A549 (cell line): ENCODE measurements at regions not wholly inside any gene's neighbourhood (a gene's known extent, or its start where the extent isn't known, plus 50 kb on each side); places are given as distances from the start of the nearest gene placed in this dataset.

Experiments
- ATAC-seq, 2 experiments: fragments of 200-7000 bp in 1 of 2; fragments of >200 bp in 1 of 2; cut with Nextera tagmentation in 1 of 2; cut with Tn5 transposase in 1 of 2; 3 replicates each; pipeline versions ENCODE4 v1.8.0 to v1.9.1; 2018 to 2020; ENCODE audit warnings: mild to moderate bottlenecking in 1 of 2, moderate library complexity in 1 of 2
- CTCF ChIA-PET: fragments of 300-600 bp; sonication (Branson Sonifier 250); formaldehyde crosslinking; extraction: SDS; loops from one replicate; lab custom pipeline; 2021; ENCODE audit warnings: antibody characterized with exemption, inconsistent platforms; lab: Yijun Ruan, JAX
- POLR2A ChIA-PET: fragments of 350-600 bp; formaldehyde crosslinking; extraction: SDS; loops from one replicate; lab custom pipeline; 2021; ENCODE audit warnings: antibody characterized with exemption, inconsistent platforms; lab: Yijun Ruan, JAX
- DNase-seq, 2 experiments: peaks; one replicate each; pipeline versions ENCODE4 v3.0.0 to v3.0.0-alpha.2; 2011 to 2016; ENCODE audit warnings: low read depth in 1 of 2, low spot score in 1 of 2
- FAIRE-seq: peaks from 2 replicates; lab custom pipeline; 2011; peaks lifted over from hg19 to GRCh38; lab: Jason Lieb, UNC
- H3K27ac ChIP-seq, 2 experiments: fragments of >200 bp; sonication (Bioruptor Twin); formaldehyde crosslinking; 3 replicates each; pipeline ENCODE4 v1.5.1; 2016 to 2017
- H3K4me1 ChIP-seq: fragments of >200 bp; sonication (Bioruptor Twin); formaldehyde crosslinking; 3 replicates; pipeline ENCODE4 v1.6.1; 2016
- H3K4me2 ChIP-seq: fragments of >200 bp; sonication (Bioruptor Twin); formaldehyde crosslinking; 3 replicates; pipeline ENCODE4 v1.6.1; 2016
- H3K4me3 ChIP-seq: fragments of >200 bp; sonication (Bioruptor Twin); formaldehyde crosslinking; 3 replicates; pipeline ENCODE4 v1.5.1; 2016
- H3K9me3 ChIP-seq: fragments of >200 bp; sonication (Bioruptor Twin); formaldehyde crosslinking; 3 replicates; pipeline ENCODE4 v1.6.1; 2016
- BHLHE40 ChIP-seq: IDR thresholded peaks from 2 replicates; pipeline ENCODE4 v1.6.1; 2012; ENCODE audit warnings: low read depth, low read length, inconsistent platforms
- CEBPB ChIP-seq, 2 experiments: fragments of >200 bp in 1 of 2; sonication (Bioruptor Twin) in 1 of 2; formaldehyde crosslinking in 1 of 2; IDR thresholded peaks; 2 replicates each; pipeline ENCODE4 v1.6.1; 2012 to 2016
- CHD2 ChIP-seq: fragments of 150-350 bp; IDR thresholded peaks from 2 replicates; pipeline ENCODE4 v1.6.1; 2014; ENCODE audit warnings: low read length; ENCODE audit not compliant: partially characterized antibody
- CHD4 ChIP-seq: fragments of 200-600 bp; sonication (generic); IDR thresholded peaks from 2 replicates; pipeline ENCODE4 v1.6.1; 2016; ENCODE audit warnings: antibody characterized with exemption, mild to moderate bottlenecking, borderline replicate concordance
- EHF ChIP-seq: fragments of 250-450 bp; sonication (Bioruptor Pico); IDR thresholded peaks from 2 replicates; pipeline ENCODE4 v1.5.0; 2020; ENCODE audit warnings: mild to moderate bottlenecking
- EHMT2 ChIP-seq: fragments of 200-600 bp; sonication (generic); IDR thresholded peaks from 2 replicates; pipeline ENCODE4 v1.6.1; 2016; ENCODE audit warnings: antibody characterized with exemption, low read depth, mild to moderate bottlenecking, moderate library complexity
- EP300 ChIP-seq, 2 experiments: fragments of >200 bp; sonication (Bioruptor Twin); formaldehyde crosslinking; IDR thresholded peaks; 2 replicates in 1 of 2; 3 replicates in 1 of 2; pipeline ENCODE4 v1.6.1; 2016 to 2017
- ESRRA ChIP-seq: fragments of 150-350 bp; IDR thresholded peaks from 2 replicates; pipeline ENCODE4 v1.6.1; 2014; ENCODE audit warnings: mild to moderate bottlenecking, low read length, borderline replicate concordance
- GATA3 ChIP-seq: IDR thresholded peaks from 2 replicates; pipeline ENCODE4 v1.6.1; 2012; ENCODE audit warnings: borderline replicate concordance
- HDAC2 ChIP-seq: fragments of 200-600 bp; sonication (generic); IDR thresholded peaks from 2 replicates; pipeline ENCODE4 v1.6.1; 2016
- HEYL ChIP-seq: fragments of 250-450 bp; sonication (Bioruptor Pico); IDR thresholded peaks from 2 replicates; pipeline ENCODE4 v1.8.0; 2021; ENCODE audit warnings: mild to moderate bottlenecking, moderate library complexity
- HOXA7 ChIP-seq: fragments of 250-450 bp; sonication (Bioruptor Pico); IDR thresholded peaks from 2 replicates; pipeline ENCODE4 v1.5.0; 2020; ENCODE audit warnings: mild to moderate bottlenecking, moderate library complexity
- HOXB13 ChIP-seq: fragments of 250-450 bp; sonication (Bioruptor Pico); IDR thresholded peaks from 2 replicates; pipeline ENCODE4 v1.5.0; 2020; ENCODE audit warnings: low read depth, mild to moderate bottlenecking, moderate library complexity
- JUNB ChIP-seq: fragments of >200 bp; sonication (Bioruptor Twin); formaldehyde crosslinking; IDR thresholded peaks from 2 replicates; pipeline ENCODE4 v1.6.1; 2016
- MAX ChIP-seq: IDR thresholded peaks from 2 replicates; pipeline ENCODE4 v1.6.1; 2012
- NFE2L2 ChIP-seq: fragments of 150-350 bp; conservative IDR thresholded peaks from 2 replicates; pipeline ENCODE4 v1.6.1; 2014; ENCODE audit warnings: low read length
- NPAS2 ChIP-seq: fragments of 250-450 bp; sonication (Bioruptor Pico); IDR thresholded peaks from 2 replicates; pipeline ENCODE4 v1.8.0; 2022; ENCODE audit warnings: mild to moderate bottlenecking, moderate library complexity, borderline replicate concordance
- PHF8 ChIP-seq: fragments of 200-600 bp; sonication (generic); IDR thresholded peaks from 2 replicates; pipeline ENCODE4 v1.6.1; 2016; ENCODE audit warnings: low read depth, mild to moderate bottlenecking, antibody characterized with exemption, moderate library complexity, borderline replicate concordance
- POLR2A ChIP-seq: IDR thresholded peaks from 2 replicates; pipeline ENCODE4 v1.6.1; 2012; ENCODE audit warnings: mild to moderate bottlenecking, low read length
- POLR2AphosphoS2 ChIP-seq: conservative IDR thresholded peaks from 2 replicates; pipeline ENCODE4 v1.6.1; 2012; ENCODE audit warnings: low read length, improper control_type of control experiment, inconsistent platforms
- RAD21 ChIP-seq, 2 experiments: fragments of >200 bp in 1 of 2; sonication (Bioruptor Twin) in 1 of 2; formaldehyde crosslinking in 1 of 2; IDR thresholded peaks in 1 of 2; conservative IDR thresholded peaks in 1 of 2; 2 replicates in 1 of 2; 3 replicates in 1 of 2; pipeline ENCODE4 v1.6.1; 2012 to 2018; ENCODE audit warnings: inconsistent platforms in 1 of 2
- RARB ChIP-seq: fragments of 250-450 bp; sonication (Bioruptor Pico); IDR thresholded peaks from 2 replicates; pipeline ENCODE4 v1.8.0; 2021; ENCODE audit warnings: mild to moderate bottlenecking, moderate library complexity
- RCOR1 ChIP-seq: fragments of 150-350 bp; IDR thresholded peaks from 2 replicates; pipeline ENCODE4 v1.6.1; 2014; ENCODE audit warnings: antibody characterized with exemption, low read length, low read depth
- SMC3 ChIP-seq: fragments of >200 bp; sonication (Bioruptor Twin); formaldehyde crosslinking; IDR thresholded peaks from 3 replicates; pipeline ENCODE4 v1.6.1; 2018; ENCODE audit warnings: inconsistent platforms
- TFCP2L1 ChIP-seq: fragments of 250-450 bp; sonication (Bioruptor Pico); IDR thresholded peaks from 2 replicates; pipeline ENCODE4 v1.5.0; 2021; ENCODE audit warnings: mild to moderate bottlenecking
- ZC3H11A ChIP-seq: fragments of 450-650 bp; IDR thresholded peaks from 2 replicates; pipeline ENCODE4 v1.6.1; 2014; ENCODE audit warnings: antibody characterized with exemption, mild to moderate bottlenecking
- ZNF302 ChIP-seq: fragments of 250-450 bp; sonication (Bioruptor Pico); IDR thresholded peaks from 2 replicates; pipeline ENCODE4 v1.9.0; 2021; ENCODE audit warnings: inconsistent platforms, mild to moderate bottlenecking, moderate library complexity
- WGBS: methylation state at CpG from one replicate; pipeline ENCODE4 v1.1.6; 2017; ENCODE audit errors: missing lambda C conversion rate; 5-methylcytosine and 5-hydroxymethylcytosine counted together
- TF ChIP-seq, protein P1 (sequence below): fragments of 150-350 bp; IDR thresholded peaks from 2 replicates; pipeline ENCODE4 v1.6.1; 2014; ENCODE audit warnings: low read depth, mild to moderate bottlenecking, low read length
- TF ChIP-seq, protein P2 (sequence below): fragments of >200 bp; sonication (Bioruptor Twin); formaldehyde crosslinking; IDR thresholded peaks from 3 replicates; pipeline ENCODE4 v1.5.1; 2016

- Histone ChIP-seq H3K4me3 (no peak overlapping the region), H3K4me2 (no peak overlapping the region), H3K27ac (no peak overlapping the region), H3K9me3 (no peaks in the 10 kb centered on the region), H3K4me1 (no peaks in the 10 kb centered on the region)
- ATAC-seq (no peak), FAIRE-seq (no peak), DNase-seq (no peak)
- 2% methylated on average over 4 of the region's 4 CpGs for WGBS
- ChIA-PET POLR2A (no interaction called here), CTCF (interaction anchor here (0.9 kb wide), 1 partner anchor 10 kb away, joined by 4 read pairs; no protein-coding TSS in a partner anchor)
- TF ChIP-seq EHF (CRISPR knock-in tag) (no peak), BHLHE40 (no peak), EP300 (IDR thresholded peaks at IDR 0.05) (no peak), HDAC2 (no peak), CEBPB (IDR thresholded peaks at IDR 0.05) (no peak), NPAS2 (CRISPR knock-in tag) (no peak), NFE2L2 (no peak), POLR2AphosphoS2 (no peak), SMC3 (no peak), PHF8 (no peak), ZC3H11A (no peak), GATA3 (no peak), CHD4 (no peak), RARB (no peak), HOXA7 (CRISPR knock-in tag) (no peak), HEYL (CRISPR knock-in tag) (no peak), ESRRA (no peak), POLR2A (no peak)
- TF ChIP-seq, protein P1, sequence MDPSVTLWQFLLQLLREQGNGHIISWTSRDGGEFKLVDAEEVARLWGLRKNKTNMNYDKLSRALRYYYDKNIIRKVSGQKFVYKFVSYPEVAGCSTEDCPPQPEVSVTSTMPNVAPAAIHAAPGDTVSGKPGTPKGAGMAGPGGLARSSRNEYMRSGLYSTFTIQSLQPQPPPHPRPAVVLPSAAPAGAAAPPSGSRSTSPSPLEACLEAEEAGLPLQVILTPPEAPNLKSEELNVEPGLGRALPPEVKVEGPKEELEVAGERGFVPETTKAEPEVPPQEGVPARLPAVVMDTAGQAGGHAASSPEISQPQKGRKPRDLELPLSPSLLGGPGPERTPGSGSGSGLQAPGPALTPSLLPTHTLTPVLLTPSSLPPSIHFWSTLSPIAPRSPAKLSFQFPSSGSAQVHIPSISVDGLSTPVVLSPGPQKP = no peak
These were observed 469.1 kb downstream of the DHX35 start for GRCh38 chr20:39431091-39431880.

- ATAC-seq (peak; percentile 43 to 56; a peak in 3 of 6 replicates), FAIRE-seq (no peak), DNase-seq (peak in 1 of 2 experiments; percentile 8)
- Histone ChIP-seq H3K4me3 (no peak overlapping the region), H3K9me3 (no peaks in the 10 kb centered on the region), H3K27ac (no peak overlapping the region), H3K4me1 (no peaks in the 10 kb centered on the region), H3K4me2 (no peak overlapping the region)
- 0% methylated on average over 1 of the region's 1 CpG for WGBS
- CTCF ChIA-PET = interaction anchor here (0.6 to 1.2 kb wide), 4 partner anchors 161 to 1539 kb away, joined by 3 to 4 read pairs (median 3); no protein-coding TSS in a partner anchor
- POLR2A ChIA-PET = no interaction called here
- TF ChIP-seq HOXA7 (CRISPR knock-in tag) (no peak), RAD21 (conservative IDR thresholded peaks at IDR 0.05 in 1 of 2, IDR thresholded peaks at IDR 0.05 in 1 of 2) (0 out of 5 replicates have a peak, but pooled peaks of 1 of the 2 experiments have one; percentile 29)
These were observed 467.6 kb downstream of the DHX35 start for GRCh38 chr20:39429726-39430125.

DNA sequence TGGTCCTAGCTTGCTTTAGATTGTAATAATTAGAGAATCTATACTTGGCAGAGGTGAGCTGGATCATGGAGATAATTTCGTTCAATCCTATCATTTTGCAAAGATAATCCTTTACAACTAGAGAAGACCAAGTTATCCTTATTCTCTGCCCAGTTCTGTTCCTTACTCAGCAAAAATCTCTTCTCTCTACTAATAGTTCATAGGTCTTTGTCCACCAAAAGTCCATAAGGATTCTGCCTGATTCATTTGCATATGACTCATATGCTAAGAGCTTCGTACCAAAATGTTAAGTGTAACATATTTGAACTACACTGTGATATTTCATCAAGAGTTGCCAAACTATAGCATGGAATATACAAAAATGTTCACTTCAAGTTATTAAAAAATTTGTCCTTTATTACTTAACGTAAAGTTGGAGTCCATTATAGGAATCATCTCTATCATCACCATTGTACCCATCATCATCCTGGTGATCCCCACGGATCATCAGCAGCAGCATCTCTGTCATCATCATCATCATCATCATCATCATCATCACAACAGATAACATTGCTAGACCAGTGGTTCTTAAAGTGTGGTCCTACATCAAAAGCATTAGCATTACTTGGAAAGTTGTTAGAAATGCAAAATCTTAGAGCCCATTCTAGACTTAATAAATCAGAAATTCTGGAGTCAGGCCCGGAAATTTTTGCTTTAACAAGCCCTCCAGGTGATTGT lies 463.0 kb downstream of the DHX35 start:
- no peak for ATAC-seq
- H3K4me2 ChIP-seq = no peak overlapping the region
- TF ChIP-seq, protein P2, sequence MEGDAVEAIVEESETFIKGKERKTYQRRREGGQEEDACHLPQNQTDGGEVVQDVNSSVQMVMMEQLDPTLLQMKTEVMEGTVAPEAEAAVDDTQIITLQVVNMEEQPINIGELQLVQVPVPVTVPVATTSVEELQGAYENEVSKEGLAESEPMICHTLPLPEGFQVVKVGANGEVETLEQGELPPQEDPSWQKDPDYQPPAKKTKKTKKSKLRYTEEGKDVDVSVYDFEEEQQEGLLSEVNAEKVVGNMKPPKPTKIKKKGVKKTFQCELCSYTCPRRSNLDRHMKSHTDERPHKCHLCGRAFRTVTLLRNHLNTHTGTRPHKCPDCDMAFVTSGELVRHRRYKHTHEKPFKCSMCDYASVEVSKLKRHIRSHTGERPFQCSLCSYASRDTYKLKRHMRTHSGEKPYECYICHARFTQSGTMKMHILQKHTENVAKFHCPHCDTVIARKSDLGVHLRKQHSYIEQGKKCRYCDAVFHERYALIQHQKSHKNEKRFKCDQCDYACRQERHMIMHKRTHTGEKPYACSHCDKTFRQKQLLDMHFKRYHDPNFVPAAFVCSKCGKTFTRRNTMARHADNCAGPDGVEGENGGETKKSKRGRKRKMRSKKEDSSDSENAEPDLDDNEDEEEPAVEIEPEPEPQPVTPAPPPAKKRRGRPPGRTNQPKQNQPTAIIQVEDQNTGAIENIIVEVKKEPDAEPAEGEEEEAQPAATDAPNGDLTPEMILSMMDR = no peak
- TF ChIP-seq RCOR1 (no peak), RARB (no peak), MAX (no peak), BHLHE40 (no peak), TFCP2L1 (CRISPR knock-in tag) (no peak), SMC3 (no peak), NFE2L2 (no peak), HOXB13 (CRISPR knock-in tag) (no peak), CEBPB (IDR thresholded peaks at IDR 0.05) (no peak), JUNB (no peak), ZNF302 (no peak), EHMT2 (no peak), CHD2 (no peak)
- TF ChIP-seq, protein P1 = no peak
- TF ChIP-seq, all 56 proteins: peak for 0
- no peaks in the 10 kb centered on the region for H3K9me3 ChIP-seq
- CTCF ChIA-PET = interaction anchor here (2.0 kb wide), 1 partner anchor 156 kb away, joined by 4 read pairs; no protein-coding TSS in a partner anchor
- H3K4me3 ChIP-seq = no peak overlapping the region
- FAIRE-seq (no peak), DNase-seq (no peak)
- no peak overlapping the region for H3K27ac ChIP-seq
- POLR2A ChIA-PET = no interaction called here
- 5% methylated on average over 5 of the region's 5 CpGs for WGBS
- H3K4me1 ChIP-seq = no peaks in the 10 kb centered on the region
